ENCODE measurements at regions not wholly inside any gene's neighbourhood (a gene's known extent, or its start where the extent isn't known, plus 50 kb on each side); places are given as distances from the start of the nearest gene placed in this dataset.

GRCh38 chrX:112545051-112545450 lies 134.7 kb downstream of the LHFPL1 start:
- TF ChIP-seq CTCF (conservative IDR thresholded peaks at IDR 0.05; ENCODE audit: low read depth in 2 of 2) (no peak), EZH2phosphoT487 (IDR thresholded peaks at IDR 0.05; ENCODE audit: unreplicated experiment) (no peak), JUNB (IDR thresholded peaks at IDR 0.05; ENCODE audit: unreplicated experiment) (no peak), EZH2 (IDR thresholded peaks at IDR 0.05; ENCODE audit: low read depth, unreplicated experiment) (no peak), STAT1 (IDR thresholded peaks at IDR 0.05; ENCODE audit: unreplicated experiment) (no peak), ETS1 (IDR thresholded peaks at IDR 0.05) (no peak), POLR2AphosphoS5 (IDR thresholded peaks at IDR 0.05; ENCODE audit: low read depth) (no peak), CREB1 (CRISPR knock-in tag; IDR thresholded peaks at IDR 0.05; ENCODE audit: low read depth) (no peak), REST (IDR thresholded peaks at IDR 0.05; ENCODE audit: unreplicated experiment) (no peak), ZNF462 (CRISPR knock-in tag; IDR thresholded peaks at IDR 0.05) (no peak)
